Thyroid gland (tissue), 4 donors: ENCODE measurements at regions not wholly inside any gene's neighbourhood (a gene's known extent, or its start where the extent isn't known, plus 50 kb on each side); places are given as distances from the start of the nearest gene placed in this dataset.

Source experiments
- DNase-seq, 2 donors: peaks; one replicate each; pipeline ENCODE4 v3.0.0-alpha.2; 2019
- H3K27ac ChIP-seq, 3 donors: fragments of 200-600 bp; sonication (generic); 1 replicate in 2 of 3; 2 replicates in 1 of 3; pipeline ENCODE4 v1.5.1; 2016 to 2019; ENCODE audit warnings: mild to moderate bottlenecking in 1 of 3, moderate library complexity in 1 of 3
- H3K27me3 ChIP-seq: fragments of 200-600 bp; sonication (generic); one replicate; pipeline ENCODE4 v1.5.1; 2019
- H3K36me3 ChIP-seq, 2 donors: fragments of 200-600 bp; sonication (generic); one replicate each; pipeline ENCODE4 v1.5.1; 2016 to 2019
- H3K4me1 ChIP-seq, 2 donors: fragments of 200-600 bp; sonication (generic); one replicate each; pipeline ENCODE4 v1.5.1; 2017 to 2019
- H3K4me3 ChIP-seq, 3 donors: fragments of 200-600 bp; sonication (generic); replicated peaks in 1 of 3; 1 replicate in 2 of 3; 2 replicates in 1 of 3; pipeline ENCODE4 v1.5.1; 2016; ENCODE audit warnings: mild to moderate bottlenecking in 1 of 3
- H3K9me3 ChIP-seq: fragments of 200-600 bp; sonication (generic); one replicate; pipeline ENCODE4 v1.5.1; 2017
- CTCF ChIP-seq, 6 experiments: fragments of 200-600 bp in 3 of 6; fragments of 450-650 bp in 3 of 6; sonication (generic) in 3 of 6; IDR thresholded peaks; one replicate each; pipeline ENCODE4 v1.5.1; 2016 to 2019; ENCODE audit warnings: antibody characterized with exemption in 6 of 6, mild to moderate bottlenecking in 2 of 6, inconsistent platforms in 1 of 6, moderate library complexity in 1 of 6
- POLR2A ChIP-seq, 2 donors: fragments of 450-650 bp; IDR thresholded peaks; one replicate each; pipeline ENCODE4 v1.6.1; 2017; ENCODE audit warnings: antibody characterized with exemption in 2 of 2, mild to moderate bottlenecking in 2 of 2, moderate library complexity in 1 of 2
- WGBS, 2 donors: methylation state at CpG; one replicate each; pipeline ENCODE4 v1.1.5; 2017; 5-methylcytosine and 5-hydroxymethylcytosine counted together
- intact Hi-C: fragments of 100-400 bp; cut with DNase I; formaldehyde crosslinking; loops from one replicate; pipeline ENCODE4 v1.15.1; 2023

GRCh38 chr5:112626715-112627114, 111.0 kb upstream of the APC start:
- H3K9me3 ChIP-seq: no peaks in the 10 kb centered on the region
- H3K27me3 ChIP-seq: no peaks in the 10 kb centered on the region
- no peak for DNase-seq
- intact Hi-C loops: no loop called here
- H3K27ac ChIP-seq: no peak overlapping the region
- TF ChIP-seq CTCF (IDR thresholded peaks at IDR 0.05) (no peak), POLR2A (IDR thresholded peaks at IDR 0.05) (no peak)
- H3K4me3 ChIP-seq: no peak overlapping the region
- WGBS, 2 donors: 68 to 73% methylated on average over 4 of the region's 4 CpGs
- H3K36me3 ChIP-seq: no peaks in the 10 kb centered on the region
- H3K4me1 ChIP-seq: peaks cover 0 to 10% of the 10 kb centered on the region in 2 donors

- peak in 2 of 6 experiments; percentile 21 to 42 for TF ChIP-seq CTCF (IDR thresholded peaks at IDR 0.05)
- no peak for TF ChIP-seq POLR2A (IDR thresholded peaks at IDR 0.05)
- WGBS, 2 donors: 24 to 43% methylated on average over 6 of the region's 6 CpGs
Observed at GRCh38 chr5:112628214-112628980, 109.3 kb upstream of the APC start.

GRCh38 chr5:112630246-112631009, 107.3 kb upstream of the APC start:
- Histone ChIP-seq H3K36me3 (no peaks in the 10 kb centered on the region), H3K4me3 (no peak overlapping the region), H3K9me3 (no peaks in the 10 kb centered on the region), H3K27ac (no peak overlapping the region), H3K27me3 (no peaks in the 10 kb centered on the region), H3K4me1 (peaks cover 0 to 10% of the 10 kb centered on the region in 2 donors)
- DNase-seq: no peak
- TF ChIP-seq CTCF (IDR thresholded peaks at IDR 0.05) (no peak), POLR2A (IDR thresholded peaks at IDR 0.05) (no peak)
- intact Hi-C loops: no loop called here
- 67 to 79% methylated on average over 3 of the region's 3 CpGs for WGBS, 2 donors

More at GRCh38 chr5:112628214-112628980, 109.3 kb upstream of the APC start:
- Histone ChIP-seq H3K27me3 (no peaks in the 10 kb centered on the region), H3K36me3 (no peaks in the 10 kb centered on the region), H3K27ac (peak overlapping the region in 1 of 3 donors; percentile 14), H3K4me1 (peaks cover 0 to 10% of the 10 kb centered on the region in 2 donors), H3K9me3 (no peaks in the 10 kb centered on the region), H3K4me3 (no peak overlapping the region)
- intact Hi-C loops: no loop called here
- peak; percentile 13 to 33 for DNase-seq

GRCh38 chr5:112634166-112634565, 103.5 kb upstream of the APC start:
- H3K36me3 ChIP-seq: no peaks in the 10 kb centered on the region
- no peaks in the 10 kb centered on the region for H3K27me3 ChIP-seq
- no peak for TF ChIP-seq CTCF (IDR thresholded peaks at IDR 0.05)
- H3K9me3 ChIP-seq: no peaks in the 10 kb centered on the region
- DNase-seq: no peak
- 97 to 98% methylated on average over 1 of the region's 1 CpG for WGBS, 2 donors
- H3K4me1 ChIP-seq: peaks cover 9 to 18% of the 10 kb centered on the region in 2 donors
- H3K27ac ChIP-seq: no peak overlapping the region
- intact Hi-C loops: no loop called here
- H3K4me3 ChIP-seq: no peak overlapping the region

GRCh38 chr5:112634796-112635195, 102.9 kb upstream of the APC start:
- Histone ChIP-seq H3K27me3 (no peaks in the 10 kb centered on the region), H3K4me1 (peaks cover 9 to 18% of the 10 kb centered on the region in 2 donors), H3K27ac (no peak overlapping the region), H3K36me3 (no peaks in the 10 kb centered on the region), H3K9me3 (no peaks in the 10 kb centered on the region), H3K4me3 (no peak overlapping the region)
- intact Hi-C loops: no loop called here
- no peak for DNase-seq
- no peak for TF ChIP-seq POLR2A (IDR thresholded peaks at IDR 0.05)
- no peak for TF ChIP-seq CTCF (IDR thresholded peaks at IDR 0.05)
- WGBS, 2 donors: 73 to 79% methylated on average over 3 of the region's 3 CpGs
